HCT116 (cell line): ENCODE measurements at regions not wholly inside any gene's neighbourhood (a gene's known extent, or its start where the extent isn't known, plus 50 kb on each side); places are given as distances from the start of the nearest gene placed in this dataset.
"Not testable (repeated sequence)": the region's sequence is repeated elsewhere in the genome, so short reads cannot be mapped to it uniquely, and the experiment has no call there.

Experiments
- ATAC-seq: fragments of 200-7000 bp; cut with Tn5 transposase; 2 replicates; pipeline ENCODE4 v1.9.1; 2020; ENCODE audit warnings: mild to moderate bottlenecking, moderate library complexity
- BruUV-seq: library from RNA; stranded (reverse); fragments of 400-500 nt; replicated peaks from 2 replicates; lab custom pipeline; 2021; lab: Mats Ljungman, UMichigan
- CTCF ChIA-PET: fragments of 300-600 bp; sonication (Branson Sonifier 250); formaldehyde crosslinking; loops from one replicate; lab custom pipeline; 2021; ENCODE audit warnings: antibody characterized with exemption; lab: Charles Lee
- POLR2A ChIA-PET: fragments of 300-600, 350-600 bp; sonication (Branson Sonifier 250); formaldehyde crosslinking; loops from one replicate; lab custom pipeline; 2021; ENCODE audit warnings: antibody characterized with exemption; lab: Charles Lee
- RAD21 ChIA-PET, 2 experiments: fragments of 300-600 bp; sonication (Branson Sonifier 250); formaldehyde crosslinking; loops; one replicate each; lab custom pipeline; 2023; ENCODE audit warnings: low total read pairs in 2 of 2; ENCODE audit not compliant: uncharacterized antibody in 2 of 2, unreplicated experiment in 2 of 2, low non-redundant PET in 1 of 2; lab: Charles Lee
- DNase-seq: peaks from one replicate; pipeline ENCODE4 v3.0.0-alpha.2; 2010; ENCODE audit warnings: low read depth, low spot score
- H2AFZ ChIP-seq: fragments of 200-600 bp; shearing (Covaris generic), sonication (generic); 2 replicates; pipeline ENCODE4 v1.6.1; 2017; ENCODE audit warnings: low read depth, mixed run types, mixed read lengths, antibody characterized with exemption, low read length; ENCODE audit not compliant: poor library complexity, severe bottlenecking
- H3K27ac ChIP-seq: 2 replicates; pipeline ENCODE4 v1.5.1; 2012; ENCODE audit warnings: low read depth, low read length
- H3K27me3 ChIP-seq: fragments of 200-600 bp; sonication (generic); 2 replicates; pipeline ENCODE4 v1.6.1; 2016; ENCODE audit warnings: mixed run types, low read length, mixed read lengths; ENCODE audit not compliant: insufficient read depth
- H3K36me3 ChIP-seq, 2 experiments: fragments of 200-500 bp in 1 of 2; fragments of 200-600 bp in 1 of 2; sonication (Bioruptor generic) in 1 of 2; sonication (generic) in 1 of 2; 2 replicates each; pipeline versions ENCODE4 v1.5.1 to v1.6.1; 2014 to 2016; ENCODE audit warnings: low read length in 2 of 2, inconsistent platforms in 1 of 2, mixed read lengths in 1 of 2, mixed run types in 1 of 2; ENCODE audit not compliant: insufficient read depth in 2 of 2, control insufficient read depth in 1 of 2
- H3K4me1 ChIP-seq, 2 experiments: fragments of 200-600 bp in 1 of 2; sonication (generic) in 1 of 2; 2 replicates each; pipeline versions ENCODE4 v1.5.1 to v1.6.1; 2012 to 2017; ENCODE audit warnings: low read length in 2 of 2, inconsistent platforms in 1 of 2, mild to moderate bottlenecking in 1 of 2, mixed read lengths in 1 of 2, mixed run types in 1 of 2, moderate library complexity in 1 of 2; ENCODE audit not compliant: insufficient read depth in 2 of 2, control insufficient read depth in 1 of 2
- H3K4me2 ChIP-seq: fragments of 200-600 bp; sonication (generic); 2 replicates; pipeline ENCODE4 v1.6.1; 2017; ENCODE audit warnings: mixed run types, low read length, mixed read lengths
- H3K4me3 ChIP-seq, 2 experiments: fragments of 200-600 bp in 1 of 2; sonication (generic) in 1 of 2; replicated peaks in 1 of 2; 2 replicates each; pipeline ENCODE4 v1.5.1; 2011 to 2016; ENCODE audit warnings: low read length in 2 of 2, control low read depth in 1 of 2, low read depth in 1 of 2, mild to moderate bottlenecking in 1 of 2, mixed read lengths in 1 of 2, mixed run types in 1 of 2
- H3K79me2 ChIP-seq: fragments of 200-600 bp; sonication (generic); 2 replicates; pipeline ENCODE4 v1.6.1; 2017; ENCODE audit warnings: mild to moderate bottlenecking, mixed run types, low read length, moderate library complexity, mixed read lengths; ENCODE audit not compliant: insufficient read depth
- H3K9ac ChIP-seq: fragments of 200-600 bp; sonication (generic); 2 replicates; pipeline ENCODE4 v1.6.1; 2016; ENCODE audit warnings: low read length, mixed read lengths
- H3K9me2 ChIP-seq: fragments of 200-600 bp; sonication (generic), shearing (Covaris generic); 2 replicates; pipeline ENCODE4 v1.6.1; 2017; ENCODE audit warnings: mixed run types, mild to moderate bottlenecking, moderate library complexity; ENCODE audit not compliant: insufficient read depth
- H3K9me3 ChIP-seq, 2 experiments: fragments of 200-500 bp in 1 of 2; fragments of 200-600 bp in 1 of 2; sonication (Bioruptor generic) in 1 of 2; sonication (generic) in 1 of 2; 2 replicates each; pipeline ENCODE4 v1.6.1; 2014 to 2017; ENCODE audit warnings: low read length in 2 of 2, mixed read lengths in 2 of 2, inconsistent platforms in 1 of 2, low read depth in 1 of 2, mild to moderate bottlenecking in 1 of 2, mixed run types in 1 of 2, moderate library complexity in 1 of 2; ENCODE audit not compliant: control insufficient read depth in 1 of 2, insufficient read depth in 1 of 2
- H4K20me1 ChIP-seq: fragments of 200-600 bp; sonication (generic), shearing (Covaris generic); 2 replicates; pipeline ENCODE4 v1.6.1; 2017; ENCODE audit warnings: mixed run types, mild to moderate bottlenecking, moderate library complexity; ENCODE audit not compliant: insufficient read depth
- CBX3 ChIP-seq: IDR thresholded peaks from 2 replicates; pipeline ENCODE4 v1.6.1; 2012; ENCODE audit warnings: low read depth
- CEBPB ChIP-seq: IDR thresholded peaks from 2 replicates; pipeline ENCODE4 v1.6.1; 2012; ENCODE audit warnings: low read depth
- EGR1 ChIP-seq: IDR thresholded peaks from 2 replicates; pipeline ENCODE4 v1.6.1; 2012; ENCODE audit warnings: low read depth
- EZH2phosphoT487 ChIP-seq: fragments of 200-600 bp; IDR thresholded peaks from 2 replicates; pipeline ENCODE4 v1.6.1; 2018; ENCODE audit warnings: antibody characterized with exemption, borderline replicate concordance
- JUND ChIP-seq: IDR thresholded peaks from 2 replicates; pipeline ENCODE4 v1.6.1; 2012
- TCF7L2 ChIP-seq: IDR thresholded peaks from 2 replicates; pipeline ENCODE4 v1.7.0; 2011; ENCODE audit warnings: borderline replicate concordance, inconsistent platforms; ENCODE audit not compliant: insufficient read depth, insufficient read length; ENCODE audit errors: extremely low read depth
- ZFX ChIP-seq: fragments of 450-650 bp; IDR thresholded peaks from 2 replicates; pipeline ENCODE4 v1.6.1; 2017
- intact Hi-C: fragments of 100-400 bp; cut with micrococcal nuclease; formaldehyde crosslinking; loops from 2 replicates; pipeline ENCODE4 v1.10.0; 2022
- TF ChIP-seq, protein P1 (sequence below): IDR thresholded peaks from 2 replicates; pipeline ENCODE4 v1.6.1; 2012; ENCODE audit warnings: low read depth
- TF ChIP-seq, protein P2 (sequence below), 3 experiments: fragments of 200-600 bp in 1 of 3; sonication (generic) in 1 of 3; IDR thresholded peaks in 2 of 3; conservative IDR thresholded peaks in 1 of 3; 2 replicates each; pipeline ENCODE4 v1.5.1; 2012 to 2017; ENCODE audit warnings: low read depth in 2 of 3, low read length in 2 of 3, antibody characterized with exemption in 1 of 3, borderline replicate concordance in 1 of 3, control low read depth in 1 of 3, mild to moderate bottlenecking in 1 of 3, mixed read lengths in 1 of 3, mixed run types in 1 of 3, moderate library complexity in 1 of 3; ENCODE audit not compliant: insufficient read depth in 1 of 3
- TF ChIP-seq, protein P3 (sequence below): IDR thresholded peaks from 2 replicates; pipeline ENCODE4 v1.6.1; 2011; ENCODE audit warnings: mild to moderate bottlenecking, low read length, moderate library complexity; ENCODE audit not compliant: insufficient replicate concordance; ENCODE audit errors: extremely low read depth
- TF ChIP-seq, protein P4 (sequence below): IDR thresholded peaks from 2 replicates; pipeline ENCODE4 v1.6.1; 2012

DNA sequence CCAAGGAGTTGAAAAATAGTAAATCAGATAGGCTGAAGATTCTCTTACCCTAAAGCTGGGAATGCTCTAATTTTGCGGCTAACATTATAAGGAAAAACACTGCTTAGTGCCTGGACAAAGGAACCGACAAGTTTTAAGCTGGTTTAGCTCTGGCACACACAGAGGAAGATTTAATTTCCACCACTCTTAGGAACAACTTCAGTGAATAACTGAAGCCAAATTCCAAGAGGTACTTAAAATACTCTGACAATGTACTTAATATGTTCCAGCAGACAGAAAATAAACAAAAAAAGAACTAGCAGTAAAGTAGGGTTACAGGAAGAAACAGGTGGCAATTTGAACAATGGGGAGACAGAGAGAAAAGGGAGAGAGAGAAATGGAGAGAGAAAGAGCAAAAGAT lies 340.8 kb upstream of the NDST4 start (continued):
- TF ChIP-seq, protein P1, sequence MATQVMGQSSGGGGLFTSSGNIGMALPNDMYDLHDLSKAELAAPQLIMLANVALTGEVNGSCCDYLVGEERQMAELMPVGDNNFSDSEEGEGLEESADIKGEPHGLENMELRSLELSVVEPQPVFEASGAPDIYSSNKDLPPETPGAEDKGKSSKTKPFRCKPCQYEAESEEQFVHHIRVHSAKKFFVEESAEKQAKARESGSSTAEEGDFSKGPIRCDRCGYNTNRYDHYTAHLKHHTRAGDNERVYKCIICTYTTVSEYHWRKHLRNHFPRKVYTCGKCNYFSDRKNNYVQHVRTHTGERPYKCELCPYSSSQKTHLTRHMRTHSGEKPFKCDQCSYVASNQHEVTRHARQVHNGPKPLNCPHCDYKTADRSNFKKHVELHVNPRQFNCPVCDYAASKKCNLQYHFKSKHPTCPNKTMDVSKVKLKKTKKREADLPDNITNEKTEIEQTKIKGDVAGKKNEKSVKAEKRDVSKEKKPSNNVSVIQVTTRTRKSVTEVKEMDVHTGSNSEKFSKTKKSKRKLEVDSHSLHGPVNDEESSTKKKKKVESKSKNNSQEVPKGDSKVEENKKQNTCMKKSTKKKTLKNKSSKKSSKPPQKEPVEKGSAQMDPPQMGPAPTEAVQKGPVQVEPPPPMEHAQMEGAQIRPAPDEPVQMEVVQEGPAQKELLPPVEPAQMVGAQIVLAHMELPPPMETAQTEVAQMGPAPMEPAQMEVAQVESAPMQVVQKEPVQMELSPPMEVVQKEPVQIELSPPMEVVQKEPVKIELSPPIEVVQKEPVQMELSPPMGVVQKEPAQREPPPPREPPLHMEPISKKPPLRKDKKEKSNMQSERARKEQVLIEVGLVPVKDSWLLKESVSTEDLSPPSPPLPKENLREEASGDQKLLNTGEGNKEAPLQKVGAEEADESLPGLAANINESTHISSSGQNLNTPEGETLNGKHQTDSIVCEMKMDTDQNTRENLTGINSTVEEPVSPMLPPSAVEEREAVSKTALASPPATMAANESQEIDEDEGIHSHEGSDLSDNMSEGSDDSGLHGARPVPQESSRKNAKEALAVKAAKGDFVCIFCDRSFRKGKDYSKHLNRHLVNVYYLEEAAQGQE = no peak
- no peak for TF ChIP-seq JUND

DNA sequence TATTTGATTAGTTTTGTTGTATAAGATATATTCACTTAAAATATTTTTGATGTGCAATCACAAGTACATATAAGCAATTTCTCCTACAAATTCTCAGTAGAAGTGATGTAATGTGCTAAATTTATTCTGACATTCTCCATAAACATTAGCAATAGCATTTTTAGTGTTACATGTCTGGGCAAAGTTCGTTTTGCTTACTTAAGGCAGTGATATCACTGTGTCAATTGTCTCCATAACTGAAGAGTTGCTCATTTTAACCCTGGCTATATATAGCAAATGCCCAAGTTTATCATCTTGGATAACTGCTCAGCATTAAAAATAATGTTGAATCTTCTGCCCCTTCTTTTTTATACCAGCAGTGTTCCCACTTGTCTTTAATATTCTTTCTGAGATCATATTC lies 340.0 kb upstream of the NDST4 start:
- CTCF ChIA-PET = no interaction called here
- H3K36me3 ChIP-seq = no peaks in the 10 kb centered on the region
- H3K27me3 ChIP-seq = no peaks in the 10 kb centered on the region
- DNase-seq (no peak), ATAC-seq (no peak)
- no peak overlapping the region for H3K27ac ChIP-seq
- no peaks in the 10 kb centered on the region for H3K9me2 ChIP-seq
- H3K4me2 ChIP-seq = no peak overlapping the region
- no peaks in the 10 kb centered on the region for H3K4me1 ChIP-seq
- H4K20me1 ChIP-seq = no peaks in the 10 kb centered on the region
- RAD21 ChIA-PET = no interaction called here
- no peak overlapping the region for H2AFZ ChIP-seq
- no peaks in the 10 kb centered on the region for H3K9me3 ChIP-seq
- intact Hi-C loops = no loop called here
- POLR2A ChIA-PET = no interaction called here
- no peak overlapping the region for H3K4me3 ChIP-seq
- TF ChIP-seq CEBPB = no peak
- TF ChIP-seq EGR1 = no peak
- TF ChIP-seq EZH2phosphoT487 = no peak
- TF ChIP-seq, protein P2, sequence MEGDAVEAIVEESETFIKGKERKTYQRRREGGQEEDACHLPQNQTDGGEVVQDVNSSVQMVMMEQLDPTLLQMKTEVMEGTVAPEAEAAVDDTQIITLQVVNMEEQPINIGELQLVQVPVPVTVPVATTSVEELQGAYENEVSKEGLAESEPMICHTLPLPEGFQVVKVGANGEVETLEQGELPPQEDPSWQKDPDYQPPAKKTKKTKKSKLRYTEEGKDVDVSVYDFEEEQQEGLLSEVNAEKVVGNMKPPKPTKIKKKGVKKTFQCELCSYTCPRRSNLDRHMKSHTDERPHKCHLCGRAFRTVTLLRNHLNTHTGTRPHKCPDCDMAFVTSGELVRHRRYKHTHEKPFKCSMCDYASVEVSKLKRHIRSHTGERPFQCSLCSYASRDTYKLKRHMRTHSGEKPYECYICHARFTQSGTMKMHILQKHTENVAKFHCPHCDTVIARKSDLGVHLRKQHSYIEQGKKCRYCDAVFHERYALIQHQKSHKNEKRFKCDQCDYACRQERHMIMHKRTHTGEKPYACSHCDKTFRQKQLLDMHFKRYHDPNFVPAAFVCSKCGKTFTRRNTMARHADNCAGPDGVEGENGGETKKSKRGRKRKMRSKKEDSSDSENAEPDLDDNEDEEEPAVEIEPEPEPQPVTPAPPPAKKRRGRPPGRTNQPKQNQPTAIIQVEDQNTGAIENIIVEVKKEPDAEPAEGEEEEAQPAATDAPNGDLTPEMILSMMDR (IDR thresholded peaks at IDR 0.05 in 2 of 3, conservative IDR thresholded peaks at IDR 0.05 in 1 of 3; ENCODE audit: borderline replicate concordance in 1 of 3, insufficient read depth in 1 of 3, low read depth in 2 of 3, low read length in 2 of 3) = no peak
- no peak for TF ChIP-seq TCF7L2
- TF ChIP-seq CBX3 = no peak
- TF ChIP-seq, protein P3, sequence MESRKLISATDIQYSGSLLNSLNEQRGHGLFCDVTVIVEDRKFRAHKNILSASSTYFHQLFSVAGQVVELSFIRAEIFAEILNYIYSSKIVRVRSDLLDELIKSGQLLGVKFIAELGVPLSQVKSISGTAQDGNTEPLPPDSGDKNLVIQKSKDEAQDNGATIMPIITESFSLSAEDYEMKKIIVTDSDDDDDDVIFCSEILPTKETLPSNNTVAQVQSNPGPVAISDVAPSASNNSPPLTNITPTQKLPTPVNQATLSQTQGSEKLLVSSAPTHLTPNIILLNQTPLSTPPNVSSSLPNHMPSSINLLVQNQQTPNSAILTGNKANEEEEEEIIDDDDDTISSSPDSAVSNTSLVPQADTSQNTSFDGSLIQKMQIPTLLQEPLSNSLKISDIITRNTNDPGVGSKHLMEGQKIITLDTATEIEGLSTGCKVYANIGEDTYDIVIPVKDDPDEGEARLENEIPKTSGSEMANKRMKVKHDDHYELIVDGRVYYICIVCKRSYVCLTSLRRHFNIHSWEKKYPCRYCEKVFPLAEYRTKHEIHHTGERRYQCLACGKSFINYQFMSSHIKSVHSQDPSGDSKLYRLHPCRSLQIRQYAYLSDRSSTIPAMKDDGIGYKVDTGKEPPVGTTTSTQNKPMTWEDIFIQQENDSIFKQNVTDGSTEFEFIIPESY = no peak
- TF ChIP-seq, protein P4, sequence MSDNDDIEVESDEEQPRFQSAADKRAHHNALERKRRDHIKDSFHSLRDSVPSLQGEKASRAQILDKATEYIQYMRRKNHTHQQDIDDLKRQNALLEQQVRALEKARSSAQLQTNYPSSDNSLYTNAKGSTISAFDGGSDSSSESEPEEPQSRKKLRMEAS = no peak
- TF ChIP-seq ZFX = no peak
- no TSS peak for BruUV-seq
- no peaks in the 10 kb centered on the region for H3K79me2 ChIP-seq
- H3K9ac ChIP-seq = no peak overlapping the region

DNA sequence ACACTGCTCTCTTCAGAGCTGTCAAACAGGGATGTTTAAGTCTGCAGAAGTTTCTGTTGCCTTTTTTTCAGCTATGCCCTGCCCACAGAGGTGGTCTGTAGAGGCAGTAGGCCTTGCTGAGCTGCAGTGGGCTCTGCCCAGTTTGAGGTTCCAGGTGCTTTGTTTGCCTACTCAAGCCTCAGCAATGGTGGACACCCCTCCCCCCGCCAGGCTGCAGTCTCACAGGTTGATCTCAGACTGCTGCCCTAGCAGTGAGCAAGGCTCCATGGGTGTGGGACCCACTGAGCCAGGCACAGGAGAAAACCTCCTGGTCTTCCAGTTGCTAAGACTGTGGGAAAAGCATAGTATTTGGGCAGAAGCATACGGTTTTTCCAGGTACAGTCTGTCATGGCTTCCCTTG lies 338.8 kb upstream of the NDST4 start:
- H3K27ac ChIP-seq, RAD21 ChIA-PET, ATAC-seq, POLR2A ChIA-PET, H3K36me3 ChIP-seq, CTCF ChIA-PET, H3K4me3 ChIP-seq, DNase-seq, BruUV-seq, H2AFZ ChIP-seq, H3K27me3 ChIP-seq, H3K4me1 ChIP-seq, intact Hi-C loops, H3K9me2 ChIP-seq, H4K20me1 ChIP-seq, H3K4me2 ChIP-seq, H3K9ac ChIP-seq, H3K9me3 ChIP-seq, H3K79me2 ChIP-seq: not testable (repeated sequence)
